ENCODE measurements at regions not wholly inside any gene's neighbourhood (a gene's known extent, or its start where the extent isn't known, plus 50 kb on each side); places are given as distances from the start of the nearest gene placed in this dataset.
"Not testable (repeated sequence)": the region's sequence is repeated elsewhere in the genome, so short reads cannot be mapped to it uniquely, and the experiment has no call there.

- no peak for DNase-seq
- H3K9me3 Mint-ChIP-seq: no peaks in the 10 kb centered on the region
- CTCF ChIA-PET: no interaction called here
- no peaks in the 10 kb centered on the region for H3K27me3 Mint-ChIP-seq
- H3K36me3 Mint-ChIP-seq: peaks cover 6% of the 10 kb centered on the region
- peaks cover 17% of the 10 kb centered on the region for H3K4me1 Mint-ChIP-seq
- no peak overlapping the region for H3K27ac Mint-ChIP-seq
- H3K4me3 Mint-ChIP-seq: no peak overlapping the region
Observed at GRCh38 chr10:9091530-9092093, 1037.1 kb downstream of the GATA3 start.

- Mint-ChIP-seq H3K27me3 (no peaks in the 10 kb centered on the region), H3K4me1 (peaks cover 30% of the 10 kb centered on the region), H3K4me3 (no peak overlapping the region), H3K9me3 (no peaks in the 10 kb centered on the region), H3K36me3 (peaks cover 6% of the 10 kb centered on the region), H3K27ac (peak overlapping the region; percentile 69)
- DNase-seq: peak; percentile 52
- CTCF ChIA-PET: no interaction called here
Observed at GRCh38 chr10:9096288-9096687, 1041.8 kb downstream of the GATA3 start.

- no peaks in the 10 kb centered on the region for H3K27me3 Mint-ChIP-seq
- peaks cover 25% of the 10 kb centered on the region for H3K4me1 Mint-ChIP-seq
- DNase-seq: no peak
- CTCF ChIA-PET: no interaction called here
- no peak overlapping the region for H3K4me3 Mint-ChIP-seq
- H3K9me3 Mint-ChIP-seq: no peaks in the 10 kb centered on the region
- peak overlapping the region; percentile 77 for H3K27ac Mint-ChIP-seq
- H3K36me3 Mint-ChIP-seq: peaks cover 6% of the 10 kb centered on the region
Observed at GRCh38 chr10:9097206-9097990, 1042.9 kb downstream of the GATA3 start.

GRCh38 chr10:9097991-9098306 lies 1043.5 kb downstream of the GATA3 start:
- H3K4me1 Mint-ChIP-seq: peaks cover 23% of the 10 kb centered on the region
- no peaks in the 10 kb centered on the region for H3K9me3 Mint-ChIP-seq
- CTCF ChIA-PET: no interaction called here
- H3K36me3 Mint-ChIP-seq: peaks cover 6% of the 10 kb centered on the region
- no peaks in the 10 kb centered on the region for H3K27me3 Mint-ChIP-seq
- peak overlapping the region; percentile 77 for H3K27ac Mint-ChIP-seq
- no peak for DNase-seq
- H3K4me3 Mint-ChIP-seq: no peak overlapping the region

GRCh38 chr10:9102026-9102425 lies 1047.5 kb downstream of the GATA3 start:
- Mint-ChIP-seq H3K9me3 (no peaks in the 10 kb centered on the region), H3K36me3 (no peaks in the 10 kb centered on the region), H3K27ac (no peak overlapping the region), H3K4me3 (no peak overlapping the region), H3K27me3 (no peaks in the 10 kb centered on the region), H3K4me1 (peaks cover 11% of the 10 kb centered on the region)
- no peak for DNase-seq
- CTCF ChIA-PET: no interaction called here

GRCh38 chr10:9103301-9103700 lies 1048.8 kb downstream of the GATA3 start:
- Mint-ChIP-seq H3K4me3 (no peak overlapping the region), H3K4me1 (no peaks in the 10 kb centered on the region), H3K9me3 (no peaks in the 10 kb centered on the region), H3K27me3 (no peaks in the 10 kb centered on the region), H3K36me3 (no peaks in the 10 kb centered on the region), H3K27ac (no peak overlapping the region)
- DNase-seq: no peak
- CTCF ChIA-PET: no interaction called here

- no peaks in the 10 kb centered on the region for H3K27me3 Mint-ChIP-seq
- no peak overlapping the region for H3K4me3 Mint-ChIP-seq
Observed at GRCh38 chr10:9111976-9112375, 1057.5 kb downstream of the GATA3 start.

GRCh38 chr10:9126728-9127127 lies 1072.2 kb downstream of the GATA3 start:
- Mint-ChIP-seq H3K27me3 (no peaks in the 10 kb centered on the region), H3K4me1 (no peaks in the 10 kb centered on the region), H3K27ac (no peak overlapping the region), H3K36me3 (no peaks in the 10 kb centered on the region), H3K4me3 (no peak overlapping the region), H3K9me3 (no peaks in the 10 kb centered on the region)
- DNase-seq: no peak
- CTCF ChIA-PET: no interaction called here

More at GRCh38 chr10:9111976-9112375, 1057.5 kb downstream of the GATA3 start:
- Mint-ChIP-seq H3K27ac (no peak overlapping the region), H3K9me3 (no peaks in the 10 kb centered on the region), H3K36me3 (no peaks in the 10 kb centered on the region), H3K4me1 (no peaks in the 10 kb centered on the region)
- DNase-seq: no peak
- CTCF ChIA-PET: interaction anchor here (0.8 kb wide), 1 partner anchor 191 kb away, joined by 4 read pairs; no protein-coding TSS in a partner anchor

GRCh38 chr10:9137368-9137767 lies 1082.9 kb downstream of the GATA3 start:
- Mint-ChIP-seq H3K4me3 (no peak overlapping the region), H3K27me3 (no peaks in the 10 kb centered on the region), H3K9me3 (no peaks in the 10 kb centered on the region), H3K4me1 (no peaks in the 10 kb centered on the region), H3K36me3 (no peaks in the 10 kb centered on the region), H3K27ac (no peak overlapping the region)
- no peak for DNase-seq
- CTCF ChIA-PET: no interaction called here

- CTCF ChIA-PET, H3K9me3 Mint-ChIP-seq, H3K27me3 Mint-ChIP-seq, H3K27ac Mint-ChIP-seq, DNase-seq, H3K4me3 Mint-ChIP-seq, H3K4me1 Mint-ChIP-seq, H3K36me3 Mint-ChIP-seq: not testable (repeated sequence)
Observed at GRCh38 chr10:9138829-9139228, 1084.3 kb downstream of the GATA3 start.

- Mint-ChIP-seq H3K36me3 (no peaks in the 10 kb centered on the region), H3K9me3 (no peaks in the 10 kb centered on the region), H3K4me3 (no peak overlapping the region), H3K27ac (no peak overlapping the region), H3K27me3 (no peaks in the 10 kb centered on the region), H3K4me1 (no peaks in the 10 kb centered on the region)
- DNase-seq: no peak
- CTCF ChIA-PET: no interaction called here
Observed at GRCh38 chr10:9140373-9140772, 1085.9 kb downstream of the GATA3 start.

GRCh38 chr10:9147475-9147874 lies 1093.0 kb downstream of the GATA3 start:
- Mint-ChIP-seq H3K27me3 (no peaks in the 10 kb centered on the region), H3K4me3 (no peak overlapping the region), H3K9me3 (no peaks in the 10 kb centered on the region), H3K4me1 (no peaks in the 10 kb centered on the region), H3K27ac (no peak overlapping the region), H3K36me3 (no peaks in the 10 kb centered on the region)
- CTCF ChIA-PET: no interaction called here
- no peak for DNase-seq

GRCh38 chr10:9149134-9149533 lies 1094.6 kb downstream of the GATA3 start:
- CTCF ChIA-PET: no interaction called here
- no peak overlapping the region for H3K4me3 Mint-ChIP-seq

GRCh38 chr10:9153057-9153456 lies 1098.6 kb downstream of the GATA3 start:
- H3K27ac Mint-ChIP-seq, H3K9me3 Mint-ChIP-seq, H3K36me3 Mint-ChIP-seq, H3K4me3 Mint-ChIP-seq, H3K4me1 Mint-ChIP-seq, DNase-seq, CTCF ChIA-PET, H3K27me3 Mint-ChIP-seq: not testable (repeated sequence)

More at GRCh38 chr10:9149134-9149533, 1094.6 kb downstream of the GATA3 start:
- Mint-ChIP-seq H3K27ac (no peak overlapping the region), H3K9me3 (no peaks in the 10 kb centered on the region), H3K36me3 (no peaks in the 10 kb centered on the region), H3K27me3 (no peaks in the 10 kb centered on the region), H3K4me1 (no peaks in the 10 kb centered on the region)
- no peak for DNase-seq

GRCh38 chr10:9157656-9158055 lies 1103.2 kb downstream of the GATA3 start:
- Mint-ChIP-seq H3K4me3 (no peak overlapping the region), H3K27me3 (no peaks in the 10 kb centered on the region), H3K4me1 (no peaks in the 10 kb centered on the region), H3K27ac (no peak overlapping the region), H3K9me3 (peaks cover 14% of the 10 kb centered on the region), H3K36me3 (no peaks in the 10 kb centered on the region)
- no peak for DNase-seq
- CTCF ChIA-PET: no interaction called here

Data from activated naive CD4-positive, alpha-beta T cell treated with anti-CD3 and anti-CD28 coated beads, Interleukin-2, amount 10 ng/mL, durations not matched to agents 7 days and 5 days (primary cell).